Tibial artery (tissue), 4 donors: ENCODE measurements at regions not wholly inside any gene's neighbourhood (a gene's known extent, or its start where the extent isn't known, plus 50 kb on each side); places are given as distances from the start of the nearest gene placed in this dataset.

Experiments
- DNase-seq, 2 donors: peaks; one replicate each; pipeline ENCODE4 v3.0.0-alpha.2; 2019
- H3K27ac ChIP-seq, 2 donors: fragments of 200-600 bp; sonication (generic) in 1 of 2; 1 replicate in 1 of 2; 2 replicates in 1 of 2; pipeline ENCODE4 v1.5.1; 2018 to 2019; ENCODE audit warnings: mild to moderate bottlenecking in 1 of 2
- H3K27me3 ChIP-seq, 2 donors: fragments of 200-600 bp; sonication (generic) in 1 of 2; one replicate each; pipeline versions ENCODE4 v1.5.1 to v1.6.0; 2016 to 2019
- H3K36me3 ChIP-seq, 3 donors: fragments of 200-600 bp; sonication (generic) in 2 of 3; one replicate each; pipeline ENCODE4 v1.5.1; 2016 to 2019; ENCODE audit warnings: mild to moderate bottlenecking in 2 of 3
- H3K4me1 ChIP-seq, 4 donors: fragments of 200-600 bp; sonication (generic) in 2 of 4; 1 replicate in 3 of 4; 2 replicates in 1 of 4; pipeline ENCODE4 v1.5.1; 2016 to 2019
- H3K4me3 ChIP-seq, 2 donors: fragments of 200-600 bp; sonication (generic) in 1 of 2; 1 replicate in 1 of 2; 2 replicates in 1 of 2; pipeline ENCODE4 v1.5.1; 2018 to 2019; ENCODE audit warnings: mild to moderate bottlenecking in 2 of 2
- H3K9me3 ChIP-seq, 3 donors: fragments of 200-600 bp; sonication (generic) in 1 of 3; one replicate each; pipeline ENCODE4 v1.5.1; 2016 to 2019
- CTCF ChIP-seq, 2 experiments: fragments of 200-600 bp in 1 of 2; fragments of 450-650 bp in 1 of 2; IDR thresholded peaks; one replicate each; pipeline ENCODE4 v1.5.1; 2017 to 2019; ENCODE audit warnings: antibody characterized with exemption in 2 of 2, mild to moderate bottlenecking in 1 of 2, moderate library complexity in 1 of 2
- intact Hi-C: fragments of 100-400 bp; cut with DNase I; formaldehyde crosslinking; loops from one replicate; pipeline ENCODE4 v1.15.0; 2023; ENCODE audit warnings: low total_unique reads

GRCh38 chr1:234870020-234870981, 258.3 kb downstream of the TOMM20 start:
- H3K4me3 ChIP-seq, result no peak overlapping the region
- H3K9me3 ChIP-seq, result no peaks in the 10 kb centered on the region
- TF ChIP-seq CTCF (IDR thresholded peaks at IDR 0.05), result no peak
- peak overlapping the region in 1 of 2 donors; percentile 16 for H3K27ac ChIP-seq
- no peaks in the 10 kb centered on the region for H3K27me3 ChIP-seq
- intact Hi-C loops, result no loop called here
- no peaks in the 10 kb centered on the region for H3K36me3 ChIP-seq
- peak in 1 of 2 donors; percentile 56 for DNase-seq
- peaks cover 0 to 26% (median 10%) of the 10 kb centered on the region in 4 donors for H3K4me1 ChIP-seq

- H3K36me3 ChIP-seq, result no peaks in the 10 kb centered on the region
- H3K4me1 ChIP-seq, result peaks cover 0 to 26% (median 10%) of the 10 kb centered on the region in 4 donors
- H3K4me3 ChIP-seq, result no peak overlapping the region
- intact Hi-C loops, result no loop called here
- no peak for TF ChIP-seq CTCF (IDR thresholded peaks at IDR 0.05)
- DNase-seq, result no peak
- no peaks in the 10 kb centered on the region for H3K9me3 ChIP-seq
- peak overlapping the region in 1 of 2 donors; percentile 16 for H3K27ac ChIP-seq
- H3K27me3 ChIP-seq, result no peaks in the 10 kb centered on the region
These were observed 259.2 kb downstream of the TOMM20 start for GRCh38 chr1:234869182-234870019.

- intact Hi-C loops, result no loop called here
- Histone ChIP-seq H3K27ac (no peak overlapping the region), H3K4me1 (peaks cover 0 to 34% (median 14%) of the 10 kb centered on the region in 4 donors), H3K9me3 (no peaks in the 10 kb centered on the region), H3K27me3 (no peaks in the 10 kb centered on the region), H3K4me3 (no peak overlapping the region), H3K36me3 (no peaks in the 10 kb centered on the region)
- no peak for DNase-seq
- no peak for TF ChIP-seq CTCF (IDR thresholded peaks at IDR 0.05)
These were observed 258.5 kb upstream of the IRF2BP2 start for GRCh38 chr1:234868296-234869147.

GRCh38 chr1:234866007-234866866, 256.3 kb upstream of the IRF2BP2 start:
- H3K4me3 ChIP-seq, result no peak overlapping the region
- no peak for TF ChIP-seq CTCF (IDR thresholded peaks at IDR 0.05)
- H3K27ac ChIP-seq, result peak overlapping the region in 1 of 2 donors; percentile 17
- DNase-seq, result peak; percentile 77 to 80
- H3K27me3 ChIP-seq, result no peaks in the 10 kb centered on the region
- H3K9me3 ChIP-seq, result no peaks in the 10 kb centered on the region
- H3K4me1 ChIP-seq, result peaks cover 0 to 46% (median 26%) of the 10 kb centered on the region in 4 donors
- intact Hi-C loops, result no loop called here
- no peaks in the 10 kb centered on the region for H3K36me3 ChIP-seq
